H1 (cell line): ENCODE measurements at regions not wholly inside any gene's neighbourhood (a gene's known extent, or its start where the extent isn't known, plus 50 kb on each side); places are given as distances from the start of the nearest gene placed in this dataset.

ENCODE experiments used
- CTCF ChIA-PET: fragments of 300-600 bp; sonication (Branson Sonifier 250); formaldehyde crosslinking; loops from one replicate; lab custom pipeline; 2021; ENCODE audit not compliant: partially characterized antibody; lab: Charles Lee
- POLR2A ChIA-PET: fragments of 300-600 bp; sonication (Branson Sonifier 250); formaldehyde crosslinking; loops from one replicate; lab custom pipeline; 2021; ENCODE audit warnings: inconsistent platforms; ENCODE audit not compliant: partially characterized antibody; lab: Charles Lee
- DNase-seq, 2 experiments: peaks; one replicate each; pipeline versions ENCODE4 v3.0.0 to v3.0.0-alpha.2; 2010 to 2022; ENCODE audit warnings: low spot score in 2 of 2, low read depth in 1 of 2, mixed read lengths in 1 of 2
- FAIRE-seq: peaks from 2 replicates; lab custom pipeline; 2011; peaks lifted over from hg19 to GRCh38; lab: Jason Lieb, UNC
- H2AFZ ChIP-seq: 2 replicates; pipeline ENCODE4 v1.8.1; 2012; ENCODE audit warnings: low read length, inconsistent platforms
- H2AK5ac ChIP-seq: 2 replicates; pipeline ENCODE4 v1.6.1; 2013; ENCODE audit warnings: low read depth, low read length
- H2BK120ac ChIP-seq: replicated peaks from 2 replicates; pipeline ENCODE3; 2013; ENCODE audit warnings: low read depth, low read length, inconsistent platforms
- H2BK12ac ChIP-seq: 2 replicates; pipeline ENCODE4 v1.6.1; 2013; ENCODE audit warnings: low read depth, low read length
- H2BK15ac ChIP-seq: 2 replicates; pipeline ENCODE4 v1.6.1; 2013; ENCODE audit warnings: low read length
- H2BK20ac ChIP-seq: 2 replicates; pipeline ENCODE4 v1.6.1; 2013; ENCODE audit warnings: low read length
- H2BK5ac ChIP-seq: 2 replicates; pipeline ENCODE4 v1.6.1; 2013; ENCODE audit warnings: low read depth, low read length
- H3K14ac ChIP-seq: 2 replicates; pipeline ENCODE4 v1.6.1; 2013; ENCODE audit warnings: inconsistent platforms; ENCODE audit not compliant: insufficient read length
- H3K18ac ChIP-seq: 2 replicates; pipeline ENCODE4 v1.6.1; 2013; ENCODE audit warnings: low read length; ENCODE audit errors: extremely low read depth
- H3K23ac ChIP-seq: 2 replicates; pipeline ENCODE4 v1.6.1; 2013; ENCODE audit warnings: inconsistent platforms; ENCODE audit not compliant: insufficient read length
- H3K23me2 ChIP-seq: 2 replicates; pipeline ENCODE4 v1.6.1; 2013; ENCODE audit warnings: low read depth, low read length
- H3K27ac ChIP-seq: 2 replicates; pipeline ENCODE4 v1.6.1; 2011; ENCODE audit warnings: low read depth, low read length, inconsistent platforms
- H3K27me3 ChIP-seq, 4 experiments: replicated peaks in 1 of 4; 1 replicate in 1 of 4; 2 replicates in 3 of 4; pipeline versions ENCODE4 v1.6.1 to v1.8.1; 2011 to 2013; ENCODE audit warnings: low read length in 3 of 4, mild to moderate bottlenecking in 3 of 4, inconsistent platforms in 2 of 4, mixed read lengths in 2 of 4, moderate library complexity in 1 of 4; ENCODE audit not compliant: control insufficient read depth in 3 of 4, insufficient read depth in 3 of 4; ENCODE audit errors: extremely low read depth in 1 of 4
- H3K36me3 ChIP-seq, 4 experiments: 2 replicates each; pipeline versions ENCODE4 v1.6.1 to v1.8.1; 2011 to 2013; ENCODE audit warnings: mild to moderate bottlenecking in 4 of 4, low read length in 3 of 4, moderate library complexity in 2 of 4, control low read depth in 1 of 4, inconsistent platforms in 1 of 4; ENCODE audit not compliant: insufficient read depth in 4 of 4, control insufficient read depth in 2 of 4
- H3K4ac ChIP-seq: replicated peaks from 2 replicates; pipeline ENCODE3; 2013; ENCODE audit warnings: low read length, low read depth, mixed read lengths, inconsistent platforms; ENCODE audit not compliant: insufficient read length
- H3K4me1 ChIP-seq, 4 experiments: replicated peaks in 1 of 4; 1 replicate in 1 of 4; 2 replicates in 3 of 4; pipeline versions ENCODE4 v1.6.1 to v1.8.1; 2011 to 2013; ENCODE audit warnings: low read length in 3 of 4, inconsistent platforms in 2 of 4, mixed read lengths in 1 of 4; ENCODE audit not compliant: insufficient read depth in 4 of 4, control insufficient read depth in 3 of 4
- H3K4me2 ChIP-seq, 2 experiments: 2 replicates each; pipeline versions ENCODE4 v1.6.1 to v1.8.1; 2011 to 2013; ENCODE audit warnings: low read depth in 2 of 2, low read length in 2 of 2, control low read depth in 1 of 2, inconsistent platforms in 1 of 2, mild to moderate bottlenecking in 1 of 2; ENCODE audit not compliant: insufficient read depth in 1 of 2
- H3K4me3 ChIP-seq, 4 experiments: fragments of 200-600, 300-600 bp in 1 of 4; sonication (generic), shearing (Covaris generic), sonication (Bioruptor Twin) in 1 of 4; 2 replicates each; pipeline versions ENCODE4 v1.5.1 to v1.8.1; 2011 to 2016; ENCODE audit warnings: low read length in 4 of 4, low read depth in 3 of 4, control low read depth in 2 of 4, inconsistent platforms in 2 of 4, mild to moderate bottlenecking in 2 of 4, mixed read lengths in 1 of 4, moderate library complexity in 1 of 4; ENCODE audit not compliant: insufficient read depth in 2 of 4; ENCODE audit errors: extremely low read depth in 1 of 4
- H3K56ac ChIP-seq: replicated peaks from 2 replicates; pipeline ENCODE3; 2013; ENCODE audit warnings: low read depth, mild to moderate bottlenecking, mixed read lengths, low read length, inconsistent platforms; ENCODE audit not compliant: insufficient read length
- H3K79me1 ChIP-seq: 2 replicates; pipeline ENCODE4 v1.6.1; 2013; ENCODE audit warnings: low read depth, low read length, control low read depth
- H3K79me2 ChIP-seq, 2 experiments: 2 replicates each; pipeline versions ENCODE4 v1.6.1 to v1.8.1; 2012 to 2013; ENCODE audit warnings: low read length in 2 of 2, mild to moderate bottlenecking in 2 of 2, inconsistent platforms in 1 of 2; ENCODE audit not compliant: insufficient read depth in 2 of 2, control insufficient read depth in 1 of 2
- H3K9ac ChIP-seq, 4 experiments: replicated peaks in 1 of 4; 1 replicate in 1 of 4; 2 replicates in 3 of 4; pipeline versions ENCODE4 v1.6.1 to v1.8.1; 2011 to 2013; ENCODE audit warnings: low read depth in 3 of 4, low read length in 3 of 4, control low read depth in 2 of 4, mild to moderate bottlenecking in 2 of 4, moderate library complexity in 2 of 4, inconsistent platforms in 1 of 4; ENCODE audit errors: extremely low read depth in 1 of 4
- H3K9me3 ChIP-seq, 2 experiments: 2 replicates each; pipeline versions ENCODE4 v1.6.1 to v1.8.1; 2012 to 2013; ENCODE audit warnings: mild to moderate bottlenecking in 2 of 2, moderate library complexity in 2 of 2, control low read depth in 1 of 2, inconsistent platforms in 1 of 2, low read depth in 1 of 2, low read length in 1 of 2, mixed read lengths in 1 of 2; ENCODE audit not compliant: insufficient read depth in 2 of 2
- H4K20me1 ChIP-seq, 2 experiments: replicated peaks in 1 of 2; 2 replicates each; pipeline versions ENCODE3 to v1.8.1; 2011 to 2013; ENCODE audit warnings: inconsistent platforms in 2 of 2, low read length in 2 of 2, mild to moderate bottlenecking in 1 of 2; ENCODE audit not compliant: insufficient read depth in 2 of 2, control insufficient read depth in 1 of 2
- H4K5ac ChIP-seq: 2 replicates; pipeline ENCODE4 v1.6.1; 2013; ENCODE audit warnings: low read length, low read depth, mixed read lengths, inconsistent platforms; ENCODE audit not compliant: insufficient read length
- H4K8ac ChIP-seq: 2 replicates; pipeline ENCODE4 v1.8.0; 2013; ENCODE audit warnings: mild to moderate bottlenecking, moderate library complexity, low read length, inconsistent platforms; ENCODE audit not compliant: insufficient read depth; ENCODE audit errors: extremely low read depth
- H4K91ac ChIP-seq: replicated peaks from 2 replicates; pipeline ENCODE3; 2013; ENCODE audit warnings: low read length, mixed read lengths, inconsistent platforms; ENCODE audit not compliant: insufficient read length
- ASH2L ChIP-seq: fragments of 200-600, 300-600 bp; sonication (generic); IDR thresholded peaks from one replicate; pipeline ENCODE4 v1.7.1; 2017; ENCODE audit warnings: low read length
- BACH1 ChIP-seq: IDR thresholded peaks from 2 replicates; pipeline ENCODE4 v1.6.1; 2012; ENCODE audit warnings: low read length, improper control_type of control experiment
- BRCA1 ChIP-seq: IDR thresholded peaks from 2 replicates; pipeline ENCODE4 v1.6.1; 2012; ENCODE audit warnings: low read depth, low read length, improper control_type of control experiment
- CBX8 ChIP-seq: fragments of 300-800, 300-1000 bp; sonication (generic); IDR thresholded peaks from 2 replicates; pipeline ENCODE4 v1.7.1; 2016; ENCODE audit warnings: low read depth, low read length, borderline replicate concordance
- CHD2 ChIP-seq: IDR thresholded peaks from 2 replicates; pipeline ENCODE4 v1.6.1; 2012; ENCODE audit warnings: low read length, improper control_type of control experiment
- HDAC2 ChIP-seq, 2 experiments: fragments of 300-600 bp in 1 of 2; sonication (generic) in 1 of 2; IDR thresholded peaks; 2 replicates each; pipeline ENCODE4 v1.6.1; 2011 to 2012; ENCODE audit warnings: low read depth in 2 of 2, low read length in 2 of 2, mild to moderate bottlenecking in 2 of 2, moderate library complexity in 2 of 2, borderline replicate concordance in 1 of 2, inconsistent platforms in 1 of 2
- JUN ChIP-seq: IDR thresholded peaks from 2 replicates; pipeline ENCODE4 v1.6.1; 2011; ENCODE audit warnings: low read depth, mild to moderate bottlenecking, improper control_type of control experiment, low read length
- MAFK ChIP-seq: IDR thresholded peaks from 2 replicates; pipeline ENCODE4 v1.6.1; 2012; ENCODE audit warnings: low read depth, mild to moderate bottlenecking, improper control_type of control experiment, low read length
- RXRA ChIP-seq: IDR thresholded peaks from 2 replicates; pipeline ENCODE4 v1.6.1; 2011; ENCODE audit warnings: low read depth, mild to moderate bottlenecking, low read length, moderate library complexity; ENCODE audit not compliant: insufficient read depth
- SAP30 ChIP-seq: fragments of 300-600 bp; sonication (generic); IDR thresholded peaks from 2 replicates; pipeline ENCODE4 v1.7.1; 2012; ENCODE audit warnings: low read length, moderate library complexity, mild to moderate bottlenecking, inconsistent platforms; ENCODE audit not compliant: insufficient read depth, insufficient replicate concordance
- SIX5 ChIP-seq: IDR thresholded peaks from 2 replicates; pipeline ENCODE4 v1.6.1; 2011; ENCODE audit warnings: mild to moderate bottlenecking, low read depth, low read length
- SP4 ChIP-seq: IDR thresholded peaks from 2 replicates; pipeline ENCODE4 v1.6.1; 2012; ENCODE audit warnings: low read length, inconsistent platforms
- TAF7 ChIP-seq: optimal IDR thresholded peaks from 2 replicates; pipeline ENCODE3; 2011; ENCODE audit warnings: low read depth, mild to moderate bottlenecking, inconsistent platforms, low read length, moderate library complexity, borderline replicate concordance
- YY1 ChIP-seq: IDR thresholded peaks from 2 replicates; pipeline ENCODE4 v1.6.1; 2011; ENCODE audit warnings: low read depth, mild to moderate bottlenecking, low read length
- WGBS, 2 experiments: shearing (Covaris generic) in 1 of 2; methylation state at CpG; one replicate each; pipeline versions ENCODE4 v1.1.6 to v1.1.7; 2013 to 2015; ENCODE audit warnings: low lambda C conversion rate in 2 of 2, mixed read lengths in 2 of 2, inconsistent platforms in 1 of 2, low coverage in 1 of 2, missing lambda C conversion rate in 1 of 2; ENCODE audit not compliant: insufficient replicate concordance in 2 of 2, insufficient coverage in 1 of 2, insufficient read length in 1 of 2; ENCODE audit errors: extremely low coverage in 1 of 2, missing lambda C conversion rate in 1 of 2; 5-methylcytosine and 5-hydroxymethylcytosine counted together
- TF ChIP-seq, protein P1 (sequence below): IDR thresholded peaks from 2 replicates; pipeline ENCODE4 v1.6.1; 2011; ENCODE audit warnings: low read depth, mild to moderate bottlenecking, low read length; ENCODE audit not compliant: insufficient read depth

DNA sequence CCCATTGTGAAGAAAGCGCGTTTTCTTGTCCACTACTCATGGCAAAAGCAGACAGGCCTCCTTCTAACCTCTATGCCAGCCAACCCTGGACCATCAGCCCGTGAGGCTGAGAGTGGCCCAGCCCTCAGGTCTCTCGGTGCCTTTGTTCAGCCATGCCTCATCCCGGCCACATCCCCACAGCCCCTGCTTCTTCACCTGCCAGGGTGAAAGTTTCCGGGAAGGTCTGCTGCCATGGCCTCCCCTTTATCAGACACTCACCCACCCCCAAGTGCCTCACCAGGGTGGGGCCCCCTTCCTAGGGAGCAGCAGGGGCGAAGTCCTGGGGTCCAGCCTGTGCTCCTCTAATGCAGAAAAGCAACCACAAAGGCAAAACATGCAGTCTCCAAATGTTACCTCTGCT is 478.4 kb upstream of the SALL3 start:
- DNase-seq (no peak), FAIRE-seq (no peak)
- H4K5ac ChIP-seq = no peak overlapping the region
- no peak overlapping the region for H3K14ac ChIP-seq
- no peak overlapping the region for H3K4me2 ChIP-seq
- no peak overlapping the region for H3K56ac ChIP-seq
- H3K4me1 ChIP-seq = peaks cover 0 to 3% (median under 1%) of the 10 kb centered on the region in 4 experiments; a peak in 4 of 7 replicates
- CTCF ChIA-PET = no interaction called here
- H3K23me2 ChIP-seq = no peaks in the 10 kb centered on the region
- no peak for TF ChIP-seq CBX8
- TF ChIP-seq SAP30 = no peak
- TF ChIP-seq BACH1 = no peak
- no peak for TF ChIP-seq MAFK
- TF ChIP-seq ASH2L = no peak
- TF ChIP-seq RXRA = no peak
- TF ChIP-seq YY1 = no peak
- no peak for TF ChIP-seq CHD2
- TF ChIP-seq SP4 = no peak
- no peak for TF ChIP-seq JUN
- no peak for TF ChIP-seq TAF7
- TF ChIP-seq, protein P1, sequence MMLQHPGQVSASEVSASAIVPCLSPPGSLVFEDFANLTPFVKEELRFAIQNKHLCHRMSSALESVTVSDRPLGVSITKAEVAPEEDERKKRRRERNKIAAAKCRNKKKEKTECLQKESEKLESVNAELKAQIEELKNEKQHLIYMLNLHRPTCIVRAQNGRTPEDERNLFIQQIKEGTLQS = no peak
- TF ChIP-seq HDAC2 (IDR thresholded peaks at IDR 0.05; ENCODE audit: borderline replicate concordance in 1 of 2, low read depth in 2 of 2, low read length in 2 of 2) = no peak
- TF ChIP-seq SIX5 = no peak
- no peak for TF ChIP-seq BRCA1
- H3K27ac ChIP-seq = no peak overlapping the region
- no peak overlapping the region for H2AK5ac ChIP-seq
- H4K91ac ChIP-seq = no peak overlapping the region
- no peak overlapping the region for H3K18ac ChIP-seq
- H3K27me3 ChIP-seq = 0 out of 7 replicates have a peak, but pooled peaks cover 0 to 4% (median 0%) of the 10 kb centered on the region in 4 experiments
- no peak overlapping the region for H3K4me3 ChIP-seq
- no peak overlapping the region for H2BK120ac ChIP-seq
- no peaks in the 10 kb centered on the region for H4K20me1 ChIP-seq
- H4K8ac ChIP-seq = peak overlapping the region; percentile 71
- no peak overlapping the region for H3K23ac ChIP-seq
- no peak overlapping the region for H3K9ac ChIP-seq
- peaks cover 0 to 11% of the 10 kb centered on the region in 2 experiments; a peak in 1 of 4 replicates for H3K9me3 ChIP-seq
- no peak overlapping the region for H2BK12ac ChIP-seq
- H2BK20ac ChIP-seq = no peak overlapping the region
- POLR2A ChIA-PET = no interaction called here
- 94% methylated on average over 6 of the region's 7 CpGs; no CpG with 5 or more reads in 1 of the 2 experiments for WGBS, 2 experiments
- H3K4ac ChIP-seq = no peak overlapping the region
- H3K36me3 ChIP-seq = no peaks in the 10 kb centered on the region
- H3K79me1 ChIP-seq = no peaks in the 10 kb centered on the region
- no peak overlapping the region for H2AFZ ChIP-seq
- no peak overlapping the region for H2BK5ac ChIP-seq
- no peak overlapping the region for H2BK15ac ChIP-seq
- no peaks in the 10 kb centered on the region for H3K79me2 ChIP-seq
